Astrocyte (in vitro differentiated cells and primary cell): ENCODE measurements at regions not wholly inside any gene's neighbourhood (a gene's known extent, or its start where the extent isn't known, plus 50 kb on each side); places are given as distances from the start of the nearest gene placed in this dataset.

Source experiments
- DNase-seq: peaks from one replicate; pipeline ENCODE4 v3.0.0-alpha.2; 2010; ENCODE audit warnings: low read depth
- FAIRE-seq: peaks from 2 replicates; lab custom pipeline; 2011; peaks lifted over from hg19 to GRCh38; lab: Jason Lieb, UNC
- H2AFZ ChIP-seq: 2 replicates; pipeline ENCODE4 v1.6.0; 2012; ENCODE audit warnings: low read depth, low read length, inconsistent platforms
- H3K27ac ChIP-seq: 2 replicates; pipeline ENCODE4 v1.5.1; 2011; ENCODE audit warnings: low read depth, low read length, inconsistent platforms
- H3K27me3 ChIP-seq: 2 replicates; pipeline ENCODE4 v1.6.0; 2011; ENCODE audit warnings: low read length, inconsistent platforms; ENCODE audit not compliant: insufficient read depth
- H3K36me3 ChIP-seq: 2 replicates; pipeline ENCODE4 v1.5.1; 2011; ENCODE audit warnings: low read length, inconsistent platforms; ENCODE audit not compliant: insufficient read depth
- H3K4me1 ChIP-seq: 2 replicates; pipeline ENCODE4 v1.5.1; 2011; ENCODE audit warnings: low read length, inconsistent platforms; ENCODE audit not compliant: insufficient read depth
- H3K4me2 ChIP-seq: 2 replicates; pipeline ENCODE4 v1.6.0; 2012; ENCODE audit warnings: low read length, inconsistent platforms
- H3K4me3 ChIP-seq: 2 replicates; pipeline ENCODE4 v1.5.1; 2011; ENCODE audit warnings: low read depth, mild to moderate bottlenecking, low read length, inconsistent platforms; ENCODE audit not compliant: insufficient read depth
- H3K79me2 ChIP-seq: 2 replicates; pipeline ENCODE4 v1.6.0; 2012; ENCODE audit warnings: mild to moderate bottlenecking, low read length, inconsistent platforms; ENCODE audit not compliant: insufficient read depth
- H3K9ac ChIP-seq: 2 replicates; pipeline ENCODE4 v1.6.0; 2012; ENCODE audit warnings: mild to moderate bottlenecking, low read length, inconsistent platforms
- H3K9me3 ChIP-seq: 2 replicates; pipeline ENCODE4 v1.5.1; 2012; ENCODE audit warnings: low read depth, mild to moderate bottlenecking, low read length, inconsistent platforms; ENCODE audit not compliant: insufficient read depth
- H4K20me1 ChIP-seq: 2 replicates; pipeline ENCODE4 v1.6.0; 2012; ENCODE audit warnings: low read length, inconsistent platforms; ENCODE audit not compliant: insufficient read depth
- H3K27ac Mint-ChIP-seq: one replicate; pipeline ENCODE4 v1.8.0; 2021; ENCODE audit warnings: mild to moderate bottlenecking, mixed read lengths; ENCODE audit not compliant: unreplicated experiment
- H3K27me3 Mint-ChIP-seq: one replicate; pipeline ENCODE4 v1.8.0; 2021; ENCODE audit warnings: low read depth, mixed read lengths; ENCODE audit not compliant: unreplicated experiment
- H3K36me3 Mint-ChIP-seq: one replicate; pipeline ENCODE4 v1.8.0; 2021; ENCODE audit warnings: low read depth, mixed read lengths; ENCODE audit not compliant: unreplicated experiment
- H3K4me1 Mint-ChIP-seq: one replicate; pipeline ENCODE4 v1.8.0; 2021; ENCODE audit warnings: low read depth, mixed read lengths; ENCODE audit not compliant: unreplicated experiment
- H3K4me3 Mint-ChIP-seq: one replicate; pipeline ENCODE4 v1.8.0; 2021; ENCODE audit warnings: mild to moderate bottlenecking, moderate library complexity, mixed read lengths; ENCODE audit not compliant: unreplicated experiment
- H3K9me3 Mint-ChIP-seq: one replicate; pipeline ENCODE4 v1.8.0; 2021; ENCODE audit warnings: mild to moderate bottlenecking, mixed read lengths; ENCODE audit not compliant: unreplicated experiment
- CTCF ChIP-seq: IDR thresholded peaks from 2 replicates; pipeline ENCODE4 v1.5.1; 2011; ENCODE audit warnings: low read depth, mild to moderate bottlenecking, inconsistent platforms, low read length, moderate library complexity; ENCODE audit not compliant: insufficient read depth
- EZH2 ChIP-seq: IDR thresholded peaks from 2 replicates; pipeline ENCODE4 v1.6.1; 2012; ENCODE audit warnings: mild to moderate bottlenecking, low read length, inconsistent platforms; ENCODE audit not compliant: insufficient read depth

DNA sequence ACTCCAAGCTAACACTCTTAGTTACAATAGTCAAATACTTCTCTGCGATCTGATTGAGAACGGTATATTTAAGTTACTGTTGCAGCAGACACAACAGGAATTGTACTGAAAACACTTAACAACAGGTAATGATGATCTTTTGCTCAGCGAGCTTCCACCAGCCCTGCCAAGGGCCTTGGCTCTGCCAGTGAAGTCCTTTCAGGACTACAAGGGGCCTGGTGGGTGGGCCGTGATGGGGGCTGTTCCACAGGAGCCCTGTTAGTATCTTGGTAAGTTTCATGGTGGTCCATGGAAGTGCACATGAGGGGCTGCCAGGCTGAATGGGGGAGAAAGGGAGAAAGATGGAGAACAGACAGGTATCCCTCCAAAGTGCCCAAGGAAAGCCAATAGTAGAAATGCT lies 178.6 kb upstream of the DOK6 start:
- TF ChIP-seq EZH2 (no peak), CTCF (no peak)
- Mint-ChIP-seq H3K9me3 (no peaks in the 10 kb centered on the region), H3K27me3 (no peaks in the 10 kb centered on the region), H3K27ac (no peak overlapping the region), H3K36me3 (no peaks in the 10 kb centered on the region), H3K4me1 (no peaks in the 10 kb centered on the region), H3K4me3 (no peak overlapping the region)
- Histone ChIP-seq H3K27me3 (no peaks in the 10 kb centered on the region), H3K9ac (no peak overlapping the region), H3K36me3 (no peaks in the 10 kb centered on the region), H3K79me2 (no peaks in the 10 kb centered on the region), H3K4me2 (no peak overlapping the region), H2AFZ (no peak overlapping the region), H4K20me1 (no peaks in the 10 kb centered on the region), H3K9me3 (no peaks in the 10 kb centered on the region), H3K27ac (no peak overlapping the region), H3K4me1 (no peaks in the 10 kb centered on the region), H3K4me3 (no peak overlapping the region)
- DNase-seq (no peak), FAIRE-seq (no peak)

GRCh38 chr18:69226971-69227370 lies 173.7 kb upstream of the DOK6 start:
- no peaks in the 10 kb centered on the region for H3K27me3 ChIP-seq
- no peaks in the 10 kb centered on the region for H3K9me3 ChIP-seq
- H3K4me2 ChIP-seq: no peak overlapping the region
- no peaks in the 10 kb centered on the region for H3K36me3 ChIP-seq
- no peak overlapping the region for H3K9ac ChIP-seq
- H3K4me1 ChIP-seq: no peaks in the 10 kb centered on the region
- H3K36me3 Mint-ChIP-seq: no peaks in the 10 kb centered on the region
- no peak for DNase-seq
- H3K4me3 Mint-ChIP-seq: no peak overlapping the region
- no peak overlapping the region for H3K27ac ChIP-seq
- TF ChIP-seq CTCF (no peak), EZH2 (no peak)
- H4K20me1 ChIP-seq: no peaks in the 10 kb centered on the region
- no peak overlapping the region for H3K27ac Mint-ChIP-seq
- no peaks in the 10 kb centered on the region for H3K27me3 Mint-ChIP-seq
- H3K9me3 Mint-ChIP-seq: no peaks in the 10 kb centered on the region
- no peak overlapping the region for H3K4me3 ChIP-seq
- H2AFZ ChIP-seq: no peak overlapping the region
- no peaks in the 10 kb centered on the region for H3K4me1 Mint-ChIP-seq
- no peaks in the 10 kb centered on the region for H3K79me2 ChIP-seq
- FAIRE-seq: no peak

GRCh38 chr18:69230204-69230603 lies 170.5 kb upstream of the DOK6 start:
- Histone ChIP-seq H3K27ac (no peak overlapping the region), H3K27me3 (no peaks in the 10 kb centered on the region), H3K36me3 (no peaks in the 10 kb centered on the region), H4K20me1 (no peaks in the 10 kb centered on the region), H3K4me2 (no peak overlapping the region), H3K9ac (no peak overlapping the region), H2AFZ (no peak overlapping the region), H3K79me2 (no peaks in the 10 kb centered on the region), H3K4me3 (no peak overlapping the region), H3K9me3 (no peaks in the 10 kb centered on the region), H3K4me1 (no peaks in the 10 kb centered on the region)
- Mint-ChIP-seq H3K27me3 (no peaks in the 10 kb centered on the region), H3K27ac (no peak overlapping the region), H3K4me1 (peaks cover 2% of the 10 kb centered on the region), H3K36me3 (no peaks in the 10 kb centered on the region), H3K4me3 (no peak overlapping the region), H3K9me3 (no peaks in the 10 kb centered on the region)
- no peak for TF ChIP-seq CTCF
- TF ChIP-seq EZH2: no peak
- DNase-seq: no peak
- no peak for FAIRE-seq
